ENCODE measurements at regions not wholly inside any gene's neighbourhood (a gene's known extent, or its start where the extent isn't known, plus 50 kb on each side); places are given as distances from the start of the nearest gene placed in this dataset.
"Not testable (repeated sequence)": the region's sequence is repeated elsewhere in the genome, so short reads cannot be mapped to it uniquely, and the experiment has no call there.

- no peak for DNase-seq (ENCODE audit: low read depth)
Observed at GRCh38 chr10:2246747-2247146, 509.4 kb upstream of the ADARB2 start.

- no peak for DNase-seq (ENCODE audit: low read depth)
Observed at GRCh38 chr10:2245580-2245979, 508.3 kb upstream of the ADARB2 start.

- no peak for DNase-seq (ENCODE audit: low read depth)
Observed at GRCh38 chr10:2244471-2244870, 507.1 kb upstream of the ADARB2 start.

- no peak for DNase-seq (ENCODE audit: low read depth)
Observed at GRCh38 chr10:2236876-2237275, 499.6 kb upstream of the ADARB2 start.

- DNase-seq (ENCODE audit: low read depth) = no peak
Observed at GRCh38 chr10:2232479-2232878, 495.2 kb upstream of the ADARB2 start.

GRCh38 chr10:2230478-2230877, 493.2 kb upstream of the ADARB2 start:
- no peak for DNase-seq (ENCODE audit: low read depth)

- DNase-seq (ENCODE audit: low read depth) = no peak
Observed at GRCh38 chr10:2228320-2228901, 491.1 kb upstream of the ADARB2 start.

- no peak for DNase-seq (ENCODE audit: low read depth)
Observed at GRCh38 chr10:2225609-2226008, 488.3 kb upstream of the ADARB2 start.

GRCh38 chr10:2223548-2224320, 486.4 kb upstream of the ADARB2 start:
- DNase-seq (ENCODE audit: low read depth) = no peak

GRCh38 chr10:2222631-2223030, 485.3 kb upstream of the ADARB2 start:
- DNase-seq (ENCODE audit: low read depth) = no peak

GRCh38 chr10:2214805-2215204, 477.5 kb upstream of the ADARB2 start:
- DNase-seq (ENCODE audit: low read depth) = no peak

- no peak for DNase-seq (ENCODE audit: low read depth)
Observed at GRCh38 chr10:2214092-2214491, 476.8 kb upstream of the ADARB2 start.

GRCh38 chr10:2212244-2212834, 475.0 kb upstream of the ADARB2 start:
- DNase-seq (ENCODE audit: low read depth) = no peak

- no peak for DNase-seq (ENCODE audit: low read depth)
Observed at GRCh38 chr10:2210088-2210487, 472.8 kb upstream of the ADARB2 start.

- no peak for DNase-seq (ENCODE audit: low read depth)
Observed at GRCh38 chr10:2208106-2208505, 470.8 kb upstream of the ADARB2 start.

GRCh38 chr10:2207246-2207922, 470.1 kb upstream of the ADARB2 start:
- no peak for DNase-seq (ENCODE audit: low read depth)

- no peak for DNase-seq (ENCODE audit: low read depth)
Observed at GRCh38 chr10:2205406-2205805, 468.1 kb upstream of the ADARB2 start.

GRCh38 chr10:2202401-2202800, 465.1 kb upstream of the ADARB2 start:
- no peak for DNase-seq (ENCODE audit: low read depth)

GRCh38 chr10:2201534-2202099, 464.3 kb upstream of the ADARB2 start:
- DNase-seq (ENCODE audit: low read depth) = no peak

- DNase-seq (ENCODE audit: low read depth) = no peak
Observed at GRCh38 chr10:2197663-2198062, 460.3 kb upstream of the ADARB2 start.

GRCh38 chr10:2196272-2196671, 458.9 kb upstream of the ADARB2 start:
- DNase-seq (ENCODE audit: low read depth) = no peak

- not testable (repeated sequence) for DNase-seq (ENCODE audit: low read depth)
Observed at GRCh38 chr10:2189356-2189755, 452.0 kb upstream of the ADARB2 start.

- no peak for DNase-seq (ENCODE audit: low read depth)
Observed at GRCh38 chr10:2188371-2188770, 451.0 kb upstream of the ADARB2 start.

Measured in CMK (cell line).